Glutamatergic neuron (in vitro differentiated cells): ENCODE measurements at regions not wholly inside any gene's neighbourhood (a gene's known extent, or its start where the extent isn't known, plus 50 kb on each side); places are given as distances from the start of the nearest gene placed in this dataset.

Experiments used
- DNase-seq: peaks from one replicate; pipeline ENCODE4 v3.0.0; 2022
- H3K27ac Mint-ChIP-seq: one replicate; pipeline ENCODE4 v1.8.0; 2020; ENCODE audit warnings: mild to moderate bottlenecking, mixed read lengths, inconsistent platforms; ENCODE audit not compliant: unreplicated experiment
- H3K27me3 Mint-ChIP-seq: one replicate; pipeline ENCODE4 v1.8.0; 2020; ENCODE audit warnings: mild to moderate bottlenecking, moderate library complexity, mixed read lengths, inconsistent platforms; ENCODE audit not compliant: unreplicated experiment
- H3K36me3 Mint-ChIP-seq: one replicate; pipeline ENCODE4 v1.8.0; 2020; ENCODE audit warnings: mild to moderate bottlenecking, mixed read lengths, inconsistent platforms; ENCODE audit not compliant: unreplicated experiment
- H3K4me1 Mint-ChIP-seq: one replicate; pipeline ENCODE4 v1.8.0; 2020; ENCODE audit warnings: mild to moderate bottlenecking, low read depth, mixed read lengths, inconsistent platforms; ENCODE audit not compliant: unreplicated experiment
- H3K4me3 Mint-ChIP-seq: one replicate; pipeline ENCODE4 v1.8.0; 2020; ENCODE audit warnings: mild to moderate bottlenecking, mixed read lengths, inconsistent platforms; ENCODE audit not compliant: unreplicated experiment
- H3K9me3 Mint-ChIP-seq: one replicate; pipeline ENCODE4 v1.8.0; 2020; ENCODE audit warnings: mild to moderate bottlenecking, moderate library complexity, mixed read lengths, inconsistent platforms; ENCODE audit not compliant: unreplicated experiment
- TF ChIP-seq, protein P1 (sequence below): fragments of 200-600 bp; sonication (generic); IDR thresholded peaks from one replicate; pipeline ENCODE4 v1.5.0; 2021; ENCODE audit not compliant: partially characterized antibody, unreplicated experiment

DNA sequence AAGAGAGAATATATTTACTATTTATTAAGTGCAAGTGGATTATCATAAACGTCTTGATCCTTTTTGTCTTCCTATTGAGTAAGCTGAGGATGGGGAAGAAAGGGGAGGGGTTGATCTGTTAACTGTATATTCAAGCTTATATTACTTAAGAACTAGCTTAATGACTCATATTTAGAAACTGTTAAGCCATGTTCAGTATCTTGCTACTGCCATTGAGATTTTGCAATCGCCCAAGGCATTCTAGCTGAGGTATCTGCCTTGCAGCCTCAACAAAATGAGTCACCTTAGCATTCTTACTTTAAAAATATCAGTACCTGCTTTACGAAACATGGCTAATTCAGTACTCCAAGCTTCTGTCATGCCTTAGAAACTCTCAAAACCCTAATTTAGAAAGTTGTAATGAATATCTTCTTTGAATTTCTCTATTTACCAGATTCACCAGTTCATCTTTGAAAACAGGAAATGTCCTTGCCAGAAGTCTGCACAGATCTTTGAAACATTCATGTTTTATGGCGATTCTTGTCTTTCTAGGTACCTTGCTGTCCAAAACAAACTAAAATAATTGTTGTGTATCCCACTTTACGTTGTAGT is 76.1 kb downstream of the ALG10B start:
- Mint-ChIP-seq H3K4me1 (no peaks in the 10 kb centered on the region), H3K36me3 (no peaks in the 10 kb centered on the region), H3K9me3 (no peaks in the 10 kb centered on the region), H3K27me3 (no peaks in the 10 kb centered on the region), H3K4me3 (no peak overlapping the region), H3K27ac (no peak overlapping the region)
- TF ChIP-seq, protein P1, sequence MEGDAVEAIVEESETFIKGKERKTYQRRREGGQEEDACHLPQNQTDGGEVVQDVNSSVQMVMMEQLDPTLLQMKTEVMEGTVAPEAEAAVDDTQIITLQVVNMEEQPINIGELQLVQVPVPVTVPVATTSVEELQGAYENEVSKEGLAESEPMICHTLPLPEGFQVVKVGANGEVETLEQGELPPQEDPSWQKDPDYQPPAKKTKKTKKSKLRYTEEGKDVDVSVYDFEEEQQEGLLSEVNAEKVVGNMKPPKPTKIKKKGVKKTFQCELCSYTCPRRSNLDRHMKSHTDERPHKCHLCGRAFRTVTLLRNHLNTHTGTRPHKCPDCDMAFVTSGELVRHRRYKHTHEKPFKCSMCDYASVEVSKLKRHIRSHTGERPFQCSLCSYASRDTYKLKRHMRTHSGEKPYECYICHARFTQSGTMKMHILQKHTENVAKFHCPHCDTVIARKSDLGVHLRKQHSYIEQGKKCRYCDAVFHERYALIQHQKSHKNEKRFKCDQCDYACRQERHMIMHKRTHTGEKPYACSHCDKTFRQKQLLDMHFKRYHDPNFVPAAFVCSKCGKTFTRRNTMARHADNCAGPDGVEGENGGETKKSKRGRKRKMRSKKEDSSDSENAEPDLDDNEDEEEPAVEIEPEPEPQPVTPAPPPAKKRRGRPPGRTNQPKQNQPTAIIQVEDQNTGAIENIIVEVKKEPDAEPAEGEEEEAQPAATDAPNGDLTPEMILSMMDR = no peak
- no peak for DNase-seq

DNA sequence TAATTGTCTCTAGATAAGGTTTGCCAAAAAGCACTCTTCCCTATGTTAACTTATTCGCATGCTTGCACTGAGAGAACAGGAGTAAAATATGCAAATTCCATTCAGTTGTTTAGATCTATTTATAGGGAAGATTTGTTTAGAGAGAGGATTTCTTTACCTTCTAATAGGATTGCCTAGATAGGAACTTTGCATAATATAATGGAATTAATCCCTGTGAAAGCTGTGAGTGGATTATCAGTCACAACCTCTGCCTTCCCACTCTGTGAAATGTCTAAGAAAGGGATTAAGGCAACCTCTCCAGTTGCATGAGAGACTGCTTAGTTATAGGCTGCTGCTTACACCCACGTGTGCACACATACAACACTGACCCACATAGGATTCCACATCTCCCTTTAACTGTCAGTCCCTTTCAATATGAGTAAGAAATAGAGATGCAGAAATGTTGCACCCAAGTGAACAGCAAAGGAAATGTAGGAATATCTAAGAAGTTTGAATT is 83.2 kb downstream of the ALG10B start:
- H3K4me3 Mint-ChIP-seq = no peak overlapping the region
- H3K4me1 Mint-ChIP-seq = no peaks in the 10 kb centered on the region
- H3K27ac Mint-ChIP-seq = no peak overlapping the region
- H3K9me3 Mint-ChIP-seq = peaks cover 1% of the 10 kb centered on the region
- TF ChIP-seq, protein P1 = no peak
- no peak for DNase-seq
- no peaks in the 10 kb centered on the region for H3K36me3 Mint-ChIP-seq
- peaks cover under 1% of the 10 kb centered on the region for H3K27me3 Mint-ChIP-seq

DNA sequence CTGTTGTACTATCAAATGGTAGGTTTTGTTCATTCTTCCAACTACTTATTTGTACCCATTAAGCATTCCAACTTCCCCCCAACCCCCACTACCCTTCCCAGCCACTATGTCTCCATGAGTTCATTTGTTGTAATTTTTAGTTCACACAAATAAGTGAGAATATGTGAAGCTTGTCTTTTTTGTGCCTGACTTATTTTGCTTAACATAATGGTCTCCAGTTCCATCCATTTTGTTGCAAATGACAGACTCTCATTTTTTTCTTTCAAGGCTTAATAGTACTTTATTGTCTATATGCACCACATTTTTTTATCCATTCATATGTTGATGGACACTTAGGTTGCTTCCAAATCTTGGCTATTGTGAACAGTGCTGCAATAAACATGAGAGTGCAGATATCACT is 86.2 kb downstream of the ALG10B start:
- TF ChIP-seq, protein P1 = no peak
- H3K4me3 Mint-ChIP-seq = no peak overlapping the region
- H3K4me1 Mint-ChIP-seq = no peaks in the 10 kb centered on the region
- no peak for DNase-seq
- no peak overlapping the region for H3K27ac Mint-ChIP-seq
- H3K9me3 Mint-ChIP-seq = peaks cover 2% of the 10 kb centered on the region
- peaks cover 2% of the 10 kb centered on the region for H3K27me3 Mint-ChIP-seq
- no peaks in the 10 kb centered on the region for H3K36me3 Mint-ChIP-seq

DNA sequence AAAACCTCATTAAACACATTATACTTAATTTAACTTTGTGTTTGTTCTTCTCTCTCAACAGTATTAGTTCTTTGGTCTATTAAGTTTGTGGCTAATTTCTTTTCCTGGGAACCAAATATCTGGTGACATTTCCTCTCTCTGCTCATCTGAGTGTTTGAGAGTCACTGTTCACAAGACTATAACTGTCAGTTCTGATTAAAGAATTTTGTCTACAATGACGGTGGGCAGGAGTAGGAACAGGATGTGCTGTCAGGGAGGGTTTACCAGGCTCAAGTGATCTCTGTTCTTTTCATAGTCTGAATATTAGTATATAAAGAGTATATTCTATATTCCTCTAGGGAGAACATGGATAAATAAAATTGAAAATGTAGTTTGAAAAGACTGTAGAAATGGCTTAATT is 92.9 kb downstream of the ALG10B start:
- Mint-ChIP-seq H3K4me1 (no peaks in the 10 kb centered on the region), H3K27me3 (peaks cover 2% of the 10 kb centered on the region), H3K36me3 (no peaks in the 10 kb centered on the region), H3K27ac (no peak overlapping the region), H3K4me3 (no peak overlapping the region), H3K9me3 (peaks cover 2% of the 10 kb centered on the region)
- DNase-seq = no peak
- TF ChIP-seq, protein P1 = no peak

DNA sequence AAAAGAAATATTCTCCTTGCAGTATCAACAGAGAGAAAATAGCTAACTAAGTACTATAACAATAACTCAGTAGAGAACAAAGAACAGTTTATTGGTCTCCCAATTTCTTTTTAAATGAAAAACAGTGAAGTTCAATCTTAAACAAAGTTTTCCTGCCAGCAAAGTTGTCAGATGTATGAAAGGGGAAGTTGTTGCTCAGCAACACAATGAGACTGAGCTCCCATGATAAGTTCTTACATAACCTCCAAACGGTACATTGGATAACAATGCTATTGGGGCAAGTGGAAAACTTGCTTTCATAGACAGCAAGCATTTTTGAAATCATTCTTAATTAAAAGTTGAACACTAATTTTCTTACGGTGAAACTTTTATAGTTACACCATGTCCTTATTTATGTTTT is 94.9 kb downstream of the ALG10B start:
- TF ChIP-seq, protein P1 = no peak
- no peaks in the 10 kb centered on the region for H3K9me3 Mint-ChIP-seq
- no peaks in the 10 kb centered on the region for H3K4me1 Mint-ChIP-seq

More for the DNA sequence above, 94.9 kb downstream of the ALG10B start:
- no peaks in the 10 kb centered on the region for H3K36me3 Mint-ChIP-seq
- H3K27me3 Mint-ChIP-seq = no peaks in the 10 kb centered on the region
- H3K4me3 Mint-ChIP-seq = no peak overlapping the region
- no peak overlapping the region for H3K27ac Mint-ChIP-seq
- DNase-seq = no peak
